H1 (cell line): ENCODE measurements at regions not wholly inside any gene's neighbourhood (a gene's known extent, or its start where the extent isn't known, plus 50 kb on each side); places are given as distances from the start of the nearest gene placed in this dataset.

ENCODE experiments used
- CTCF ChIA-PET: fragments of 300-600 bp; sonication (Branson Sonifier 250); formaldehyde crosslinking; loops from one replicate; lab custom pipeline; 2021; ENCODE audit not compliant: partially characterized antibody; lab: Charles Lee
- POLR2A ChIA-PET: fragments of 300-600 bp; sonication (Branson Sonifier 250); formaldehyde crosslinking; loops from one replicate; lab custom pipeline; 2021; ENCODE audit warnings: inconsistent platforms; ENCODE audit not compliant: partially characterized antibody; lab: Charles Lee
- DNase-seq, 2 experiments: peaks; one replicate each; pipeline versions ENCODE4 v3.0.0 to v3.0.0-alpha.2; 2010 to 2022; ENCODE audit warnings: low spot score in 2 of 2, low read depth in 1 of 2, mixed read lengths in 1 of 2
- FAIRE-seq: peaks from 2 replicates; lab custom pipeline; 2011; peaks lifted over from hg19 to GRCh38; lab: Jason Lieb, UNC
- H2AFZ ChIP-seq: 2 replicates; pipeline ENCODE4 v1.8.1; 2012; ENCODE audit warnings: low read length, inconsistent platforms
- H2AK5ac ChIP-seq: 2 replicates; pipeline ENCODE4 v1.6.1; 2013; ENCODE audit warnings: low read depth, low read length
- H2BK120ac ChIP-seq: replicated peaks from 2 replicates; pipeline ENCODE3; 2013; ENCODE audit warnings: low read depth, low read length, inconsistent platforms
- H2BK12ac ChIP-seq: 2 replicates; pipeline ENCODE4 v1.6.1; 2013; ENCODE audit warnings: low read depth, low read length
- H2BK15ac ChIP-seq: 2 replicates; pipeline ENCODE4 v1.6.1; 2013; ENCODE audit warnings: low read length
- H2BK20ac ChIP-seq: 2 replicates; pipeline ENCODE4 v1.6.1; 2013; ENCODE audit warnings: low read length
- H2BK5ac ChIP-seq: 2 replicates; pipeline ENCODE4 v1.6.1; 2013; ENCODE audit warnings: low read depth, low read length
- H3K14ac ChIP-seq: 2 replicates; pipeline ENCODE4 v1.6.1; 2013; ENCODE audit warnings: inconsistent platforms; ENCODE audit not compliant: insufficient read length
- H3K18ac ChIP-seq: 2 replicates; pipeline ENCODE4 v1.6.1; 2013; ENCODE audit warnings: low read length; ENCODE audit errors: extremely low read depth
- H3K23ac ChIP-seq: 2 replicates; pipeline ENCODE4 v1.6.1; 2013; ENCODE audit warnings: inconsistent platforms; ENCODE audit not compliant: insufficient read length
- H3K23me2 ChIP-seq: 2 replicates; pipeline ENCODE4 v1.6.1; 2013; ENCODE audit warnings: low read depth, low read length
- H3K27ac ChIP-seq: 2 replicates; pipeline ENCODE4 v1.6.1; 2011; ENCODE audit warnings: low read depth, low read length, inconsistent platforms
- H3K27me3 ChIP-seq, 4 experiments: replicated peaks in 1 of 4; 1 replicate in 1 of 4; 2 replicates in 3 of 4; pipeline versions ENCODE4 v1.6.1 to v1.8.1; 2011 to 2013; ENCODE audit warnings: low read length in 3 of 4, mild to moderate bottlenecking in 3 of 4, inconsistent platforms in 2 of 4, mixed read lengths in 2 of 4, moderate library complexity in 1 of 4; ENCODE audit not compliant: control insufficient read depth in 3 of 4, insufficient read depth in 3 of 4; ENCODE audit errors: extremely low read depth in 1 of 4
- H3K36me3 ChIP-seq, 4 experiments: 2 replicates each; pipeline versions ENCODE4 v1.6.1 to v1.8.1; 2011 to 2013; ENCODE audit warnings: mild to moderate bottlenecking in 4 of 4, low read length in 3 of 4, moderate library complexity in 2 of 4, control low read depth in 1 of 4, inconsistent platforms in 1 of 4; ENCODE audit not compliant: insufficient read depth in 4 of 4, control insufficient read depth in 2 of 4
- H3K4ac ChIP-seq: replicated peaks from 2 replicates; pipeline ENCODE3; 2013; ENCODE audit warnings: low read length, low read depth, mixed read lengths, inconsistent platforms; ENCODE audit not compliant: insufficient read length
- H3K4me1 ChIP-seq, 4 experiments: replicated peaks in 1 of 4; 1 replicate in 1 of 4; 2 replicates in 3 of 4; pipeline versions ENCODE4 v1.6.1 to v1.8.1; 2011 to 2013; ENCODE audit warnings: low read length in 3 of 4, inconsistent platforms in 2 of 4, mixed read lengths in 1 of 4; ENCODE audit not compliant: insufficient read depth in 4 of 4, control insufficient read depth in 3 of 4
- H3K4me2 ChIP-seq, 2 experiments: 2 replicates each; pipeline versions ENCODE4 v1.6.1 to v1.8.1; 2011 to 2013; ENCODE audit warnings: low read depth in 2 of 2, low read length in 2 of 2, control low read depth in 1 of 2, inconsistent platforms in 1 of 2, mild to moderate bottlenecking in 1 of 2; ENCODE audit not compliant: insufficient read depth in 1 of 2
- H3K4me3 ChIP-seq, 4 experiments: fragments of 200-600, 300-600 bp in 1 of 4; sonication (generic), shearing (Covaris generic), sonication (Bioruptor Twin) in 1 of 4; 2 replicates each; pipeline versions ENCODE4 v1.5.1 to v1.8.1; 2011 to 2016; ENCODE audit warnings: low read length in 4 of 4, low read depth in 3 of 4, control low read depth in 2 of 4, inconsistent platforms in 2 of 4, mild to moderate bottlenecking in 2 of 4, mixed read lengths in 1 of 4, moderate library complexity in 1 of 4; ENCODE audit not compliant: insufficient read depth in 2 of 4; ENCODE audit errors: extremely low read depth in 1 of 4
- H3K56ac ChIP-seq: replicated peaks from 2 replicates; pipeline ENCODE3; 2013; ENCODE audit warnings: low read depth, mild to moderate bottlenecking, mixed read lengths, low read length, inconsistent platforms; ENCODE audit not compliant: insufficient read length
- H3K79me1 ChIP-seq: 2 replicates; pipeline ENCODE4 v1.6.1; 2013; ENCODE audit warnings: low read depth, low read length, control low read depth
- H3K79me2 ChIP-seq, 2 experiments: 2 replicates each; pipeline versions ENCODE4 v1.6.1 to v1.8.1; 2012 to 2013; ENCODE audit warnings: low read length in 2 of 2, mild to moderate bottlenecking in 2 of 2, inconsistent platforms in 1 of 2; ENCODE audit not compliant: insufficient read depth in 2 of 2, control insufficient read depth in 1 of 2
- H3K9ac ChIP-seq, 4 experiments: replicated peaks in 1 of 4; 1 replicate in 1 of 4; 2 replicates in 3 of 4; pipeline versions ENCODE4 v1.6.1 to v1.8.1; 2011 to 2013; ENCODE audit warnings: low read depth in 3 of 4, low read length in 3 of 4, control low read depth in 2 of 4, mild to moderate bottlenecking in 2 of 4, moderate library complexity in 2 of 4, inconsistent platforms in 1 of 4; ENCODE audit errors: extremely low read depth in 1 of 4
- H3K9me3 ChIP-seq, 2 experiments: 2 replicates each; pipeline versions ENCODE4 v1.6.1 to v1.8.1; 2012 to 2013; ENCODE audit warnings: mild to moderate bottlenecking in 2 of 2, moderate library complexity in 2 of 2, control low read depth in 1 of 2, inconsistent platforms in 1 of 2, low read depth in 1 of 2, low read length in 1 of 2, mixed read lengths in 1 of 2; ENCODE audit not compliant: insufficient read depth in 2 of 2
- H4K20me1 ChIP-seq, 2 experiments: replicated peaks in 1 of 2; 2 replicates each; pipeline versions ENCODE3 to v1.8.1; 2011 to 2013; ENCODE audit warnings: inconsistent platforms in 2 of 2, low read length in 2 of 2, mild to moderate bottlenecking in 1 of 2; ENCODE audit not compliant: insufficient read depth in 2 of 2, control insufficient read depth in 1 of 2
- H4K5ac ChIP-seq: 2 replicates; pipeline ENCODE4 v1.6.1; 2013; ENCODE audit warnings: low read length, low read depth, mixed read lengths, inconsistent platforms; ENCODE audit not compliant: insufficient read length
- H4K8ac ChIP-seq: 2 replicates; pipeline ENCODE4 v1.8.0; 2013; ENCODE audit warnings: mild to moderate bottlenecking, moderate library complexity, low read length, inconsistent platforms; ENCODE audit not compliant: insufficient read depth; ENCODE audit errors: extremely low read depth
- H4K91ac ChIP-seq: replicated peaks from 2 replicates; pipeline ENCODE3; 2013; ENCODE audit warnings: low read length, mixed read lengths, inconsistent platforms; ENCODE audit not compliant: insufficient read length
- ASH2L ChIP-seq: fragments of 200-600, 300-600 bp; sonication (generic); IDR thresholded peaks from one replicate; pipeline ENCODE4 v1.7.1; 2017; ENCODE audit warnings: low read length
- BACH1 ChIP-seq: IDR thresholded peaks from 2 replicates; pipeline ENCODE4 v1.6.1; 2012; ENCODE audit warnings: low read length, improper control_type of control experiment
- BCL11A ChIP-seq, 2 experiments: IDR thresholded peaks; one replicate each; pipeline ENCODE4 v1.6.1; 2011; ENCODE audit warnings: low read depth in 2 of 2, low read length in 2 of 2, mild to moderate bottlenecking in 2 of 2
- CBX5 ChIP-seq: fragments of 300-800, 300-1000 bp; sonication (generic); IDR thresholded peaks from 2 replicates; pipeline ENCODE4 v1.7.1; 2016; ENCODE audit warnings: antibody characterized with exemption, low read length, low read depth
- CEBPB ChIP-seq: IDR thresholded peaks from 2 replicates; pipeline ENCODE4 v1.6.1; 2012; ENCODE audit warnings: low read depth, low read length
- CHD1 ChIP-seq: IDR thresholded peaks from 2 replicates; pipeline ENCODE4 v1.6.1; 2012; ENCODE audit warnings: low read depth, low read length, improper control_type of control experiment
- EP300 ChIP-seq, 2 experiments: IDR thresholded peaks; 1 replicate in 1 of 2; 2 replicates in 1 of 2; pipeline ENCODE4 v1.6.1; 2011 to 2012; ENCODE audit warnings: low read depth in 2 of 2, low read length in 2 of 2, mild to moderate bottlenecking in 2 of 2, borderline replicate concordance in 1 of 2, inconsistent platforms in 1 of 2, moderate library complexity in 1 of 2
- JUN ChIP-seq: IDR thresholded peaks from 2 replicates; pipeline ENCODE4 v1.6.1; 2011; ENCODE audit warnings: low read depth, mild to moderate bottlenecking, improper control_type of control experiment, low read length
- MAFK ChIP-seq: IDR thresholded peaks from 2 replicates; pipeline ENCODE4 v1.6.1; 2012; ENCODE audit warnings: low read depth, mild to moderate bottlenecking, improper control_type of control experiment, low read length
- NRF1 ChIP-seq: IDR thresholded peaks from 2 replicates; pipeline ENCODE4 v1.6.1; 2011; ENCODE audit warnings: mild to moderate bottlenecking, low read depth, low read length, improper control_type of control experiment
- SIX5 ChIP-seq: IDR thresholded peaks from 2 replicates; pipeline ENCODE4 v1.6.1; 2011; ENCODE audit warnings: mild to moderate bottlenecking, low read depth, low read length
- SP1 ChIP-seq: IDR thresholded peaks from 2 replicates; pipeline ENCODE4 v1.6.1; 2011; ENCODE audit warnings: low read depth, low read length
- TAF7 ChIP-seq: optimal IDR thresholded peaks from 2 replicates; pipeline ENCODE3; 2011; ENCODE audit warnings: low read depth, mild to moderate bottlenecking, inconsistent platforms, low read length, moderate library complexity, borderline replicate concordance
- ZNF274 ChIP-seq: IDR thresholded peaks from 2 replicates; pipeline ENCODE4 v1.7.0; 2012; ENCODE audit warnings: low read length, borderline replicate concordance; ENCODE audit errors: extremely low read depth
- WGBS, 2 experiments: shearing (Covaris generic) in 1 of 2; methylation state at CpG; one replicate each; pipeline versions ENCODE4 v1.1.6 to v1.1.7; 2013 to 2015; ENCODE audit warnings: low lambda C conversion rate in 2 of 2, mixed read lengths in 2 of 2, inconsistent platforms in 1 of 2, low coverage in 1 of 2, missing lambda C conversion rate in 1 of 2; ENCODE audit not compliant: insufficient replicate concordance in 2 of 2, insufficient coverage in 1 of 2, insufficient read length in 1 of 2; ENCODE audit errors: extremely low coverage in 1 of 2, missing lambda C conversion rate in 1 of 2; 5-methylcytosine and 5-hydroxymethylcytosine counted together
- TF ChIP-seq, protein P1 (sequence below): IDR thresholded peaks from 2 replicates; pipeline ENCODE4 v1.6.1; 2011; ENCODE audit warnings: low read depth, mild to moderate bottlenecking, low read length; ENCODE audit not compliant: insufficient read depth

DNA sequence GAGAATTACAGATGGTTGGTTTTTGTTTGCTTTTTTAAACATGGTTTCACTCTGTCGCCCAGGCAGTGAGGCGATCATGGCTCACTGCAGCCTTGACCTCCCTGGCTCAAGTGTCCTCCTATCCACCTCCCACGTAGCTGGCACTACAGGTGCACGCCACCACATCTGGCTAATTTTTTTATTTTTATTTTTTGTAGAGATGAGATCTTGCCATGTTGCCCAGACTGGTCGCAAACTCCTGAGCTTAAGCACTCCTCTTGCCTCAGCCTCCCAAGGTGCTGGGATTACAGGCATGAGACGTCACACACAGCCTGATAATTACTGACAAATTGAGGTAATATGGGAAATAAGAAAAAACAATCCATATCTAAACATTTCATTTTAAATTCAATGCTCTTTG, 110.5 kb upstream of the ZSWIM2 start:
- Histone ChIP-seq H2BK12ac (no peak overlapping the region), H2AFZ (no peak overlapping the region), H4K20me1 (no peaks in the 10 kb centered on the region), H3K36me3 (no peaks in the 10 kb centered on the region), H3K9ac (no peak overlapping the region), H3K4me1 (no peaks in the 10 kb centered on the region), H3K56ac (no peak overlapping the region), H4K8ac (no peak overlapping the region), H3K4me3 (no peak overlapping the region), H3K79me1 (no peaks in the 10 kb centered on the region), H3K18ac (no peak overlapping the region), H3K14ac (no peak overlapping the region), H2BK5ac (no peak overlapping the region), H4K5ac (no peak overlapping the region), H3K4ac (no peak overlapping the region), H3K79me2 (no peaks in the 10 kb centered on the region), H3K23me2 (no peaks in the 10 kb centered on the region), H3K4me2 (no peak overlapping the region), H3K9me3 (peaks cover 0 to 9% of the 10 kb centered on the region in 2 experiments; a peak in 1 of 4 replicates), H2BK120ac (no peak overlapping the region), H3K27ac (no peak overlapping the region), H4K91ac (no peak overlapping the region), H2BK20ac (no peak overlapping the region), H3K27me3 (no peaks in the 10 kb centered on the region), H2AK5ac (no peak overlapping the region), H2BK15ac (no peak overlapping the region), H3K23ac (no peak overlapping the region)
- CTCF ChIA-PET = interaction anchor here (0.6 kb wide), 1 partner anchor 447 kb away, joined by 3 read pairs; no protein-coding TSS in a partner anchor
- POLR2A ChIA-PET = interaction anchor here (0.7 kb wide), 1 partner anchor 265 kb away, joined by 4 read pairs; no protein-coding TSS in a partner anchor
- no peak for DNase-seq
- FAIRE-seq = no peak
- WGBS, 2 experiments = 87% methylated on average over 6 of the region's 6 CpGs; no CpG with 5 or more reads in 1 of the 2 experiments
- TF ChIP-seq ZNF274 (no peak), JUN (no peak), TAF7 (no peak), SIX5 (no peak), ASH2L (no peak), BACH1 (no peak), MAFK (no peak), BCL11A (IDR thresholded peaks at IDR 0.05; ENCODE audit: low read depth in 2 of 2, low read length in 2 of 2) (no peak), CEBPB (no peak), EP300 (IDR thresholded peaks at IDR 0.05; ENCODE audit: borderline replicate concordance in 1 of 2, low read depth in 2 of 2, low read length in 2 of 2) (no peak), CHD1 (no peak), SP1 (no peak), NRF1 (no peak), CBX5 (no peak)
- TF ChIP-seq, protein P1, sequence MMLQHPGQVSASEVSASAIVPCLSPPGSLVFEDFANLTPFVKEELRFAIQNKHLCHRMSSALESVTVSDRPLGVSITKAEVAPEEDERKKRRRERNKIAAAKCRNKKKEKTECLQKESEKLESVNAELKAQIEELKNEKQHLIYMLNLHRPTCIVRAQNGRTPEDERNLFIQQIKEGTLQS = no peak
